PFSK-1 (cell line): ENCODE measurements at regions not wholly inside any gene's neighbourhood (a gene's known extent, or its start where the extent isn't known, plus 50 kb on each side); places are given as distances from the start of the nearest gene placed in this dataset.

Experiments
- FOXP2 ChIP-seq: optimal IDR thresholded peaks from 2 replicates; pipeline ENCODE3; 2011; ENCODE audit warnings: borderline replicate concordance, control low read depth, inconsistent platforms; ENCODE audit not compliant: insufficient read depth; ENCODE audit errors: extremely low read length, extremely low read depth
- POLR2AphosphoS5 ChIP-seq: IDR thresholded peaks from 2 replicates; pipeline ENCODE4 v1.6.1; 2012; ENCODE audit warnings: low read depth, mild to moderate bottlenecking, control low read depth, low read length, moderate library complexity
- REST ChIP-seq, 2 experiments: IDR thresholded peaks; 2 replicates each; pipeline versions ENCODE4 v1.6.1 to v1.8.0; 2011 to 2012; ENCODE audit warnings: low read depth in 2 of 2, low read length in 2 of 2, control low read depth in 1 of 2, inconsistent platforms in 1 of 2, mild to moderate bottlenecking in 1 of 2, moderate library complexity in 1 of 2; ENCODE audit not compliant: insufficient read depth in 1 of 2
- SIN3A ChIP-seq: IDR thresholded peaks from 2 replicates; pipeline ENCODE4 v1.6.1; 2012; ENCODE audit warnings: mild to moderate bottlenecking, low read length, moderate library complexity, borderline replicate concordance; ENCODE audit not compliant: insufficient read depth
- TAF1 ChIP-seq: IDR thresholded peaks from 2 replicates; pipeline ENCODE4 v1.6.1; 2012; ENCODE audit warnings: low read length, control low read depth, borderline replicate concordance; ENCODE audit not compliant: insufficient read depth

DNA sequence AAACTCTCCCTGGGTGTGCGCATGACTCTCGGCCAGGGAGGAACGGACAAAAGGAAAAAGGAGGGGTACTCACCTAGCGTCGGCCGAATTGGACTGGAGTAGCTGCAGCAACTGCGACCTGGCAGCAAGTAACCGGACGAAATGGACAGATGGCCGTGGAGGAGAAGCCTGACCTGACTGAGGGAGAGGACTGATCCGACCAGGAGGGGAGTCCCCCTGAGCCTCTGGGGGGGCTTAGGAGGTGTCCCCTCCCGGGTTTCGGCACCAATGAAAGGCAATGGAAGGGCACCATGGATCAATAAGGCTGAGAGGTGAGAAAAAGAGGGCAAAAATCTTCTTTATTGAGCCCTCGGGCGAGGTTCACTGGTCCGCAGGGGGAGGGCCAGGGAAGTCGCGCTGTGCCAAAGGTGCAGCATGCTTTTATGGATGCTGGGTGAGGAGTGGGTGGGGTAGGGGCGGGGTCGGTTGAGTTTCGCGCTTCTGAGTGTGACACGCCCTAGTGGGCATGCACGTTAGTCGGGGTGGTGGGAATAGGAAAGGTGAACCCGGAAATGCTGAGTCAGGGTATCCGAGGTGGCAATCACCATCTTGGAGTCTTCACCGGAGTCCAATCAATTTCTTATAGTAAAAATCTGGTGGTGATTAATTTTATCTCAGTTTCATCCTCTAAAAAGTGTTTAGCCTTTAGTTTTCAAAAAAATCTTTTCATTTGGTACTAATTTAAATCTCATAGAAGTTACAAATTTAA is 638.5 kb upstream of the DPP6 start:
- no peak for TF ChIP-seq TAF1
- no peak for TF ChIP-seq REST (IDR thresholded peaks at IDR 0.05; ENCODE audit: insufficient read depth in 1 of 2, low read depth in 2 of 2, low read length in 2 of 2)
- no peak for TF ChIP-seq POLR2AphosphoS5
- no peak for TF ChIP-seq FOXP2
- TF ChIP-seq SIN3A = no peak

GRCh38 chr7:153414288-153414629 is 637.9 kb upstream of the DPP6 start:
- TF ChIP-seq REST (IDR thresholded peaks at IDR 0.05; ENCODE audit: insufficient read depth in 1 of 2, low read depth in 2 of 2, low read length in 2 of 2) (no peak), TAF1 (no peak), FOXP2 (no peak), SIN3A (no peak), POLR2AphosphoS5 (no peak)

DNA sequence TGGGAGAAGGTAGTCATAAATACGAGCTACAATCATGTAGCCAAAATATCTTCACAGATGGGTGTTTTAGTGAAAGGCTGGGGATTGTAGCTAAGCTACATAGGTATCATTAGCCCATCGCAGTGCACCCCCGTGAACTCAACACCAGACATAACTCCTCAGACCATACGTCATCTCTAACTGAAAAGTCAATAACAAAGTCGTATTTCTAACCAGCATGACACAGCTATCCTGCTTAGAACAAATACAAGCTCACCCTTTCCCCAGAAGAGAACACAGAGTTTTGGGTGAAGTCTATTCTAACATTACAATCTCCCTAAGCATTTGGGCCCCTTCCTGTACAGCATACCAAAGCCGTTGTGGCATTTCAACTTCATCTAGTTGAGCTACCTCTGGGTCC is 636.6 kb upstream of the DPP6 start:
- no peak for TF ChIP-seq POLR2AphosphoS5
- no peak for TF ChIP-seq REST (IDR thresholded peaks at IDR 0.05; ENCODE audit: insufficient read depth in 1 of 2, low read depth in 2 of 2, low read length in 2 of 2)
- no peak for TF ChIP-seq FOXP2
- TF ChIP-seq TAF1 = no peak
- TF ChIP-seq SIN3A = no peak

GRCh38 chr7:153422291-153423209 is 629.6 kb upstream of the DPP6 start:
- TF ChIP-seq REST (IDR thresholded peaks at IDR 0.05; ENCODE audit: insufficient read depth in 1 of 2, low read depth in 2 of 2, low read length in 2 of 2) (no peak), TAF1 (no peak), FOXP2 (no peak), SIN3A (no peak), POLR2AphosphoS5 (no peak)
